CD4-positive, alpha-beta T cell (primary cell): ENCODE measurements at regions not wholly inside any gene's neighbourhood (a gene's known extent, or its start where the extent isn't known, plus 50 kb on each side); places are given as distances from the start of the nearest gene placed in this dataset.

Experiments used
- ATAC-seq: fragments of 200-7000 bp; cut with Tn5 transposase; one replicate; pipeline ENCODE4 v1.10.0; 2022; ENCODE audit warnings: mild to moderate bottlenecking; ENCODE audit not compliant: poor library complexity
- CTCF ChIA-PET: fragments of 350-600 bp; sonication (Branson Sonifier 250); formaldehyde crosslinking; loops from one replicate; lab custom pipeline; 2021; ENCODE audit warnings: antibody characterized with exemption, inconsistent platforms; lab: Charles Lee
- POLR2A ChIA-PET: fragments of 350-600 bp; sonication (Branson Sonifier 250); formaldehyde crosslinking; loops from one replicate; lab custom pipeline; 2021; ENCODE audit warnings: antibody characterized with exemption, inconsistent platforms; lab: Charles Lee
- DNase-seq, 14 experiments: peaks; one replicate each; pipeline ENCODE4 v3.0.0-alpha.2; 2013 to 2020; ENCODE audit warnings: mixed read lengths in 2 of 14
- H3K27ac ChIP-seq, 2 donors: one replicate each; pipeline versions ENCODE4 v1.5.1 to v1.7.0; 2013; ENCODE audit warnings: low read length in 2 of 2, low read depth in 1 of 2, mild to moderate bottlenecking in 1 of 2
- H3K27me3 ChIP-seq, 2 experiments: 1 replicate in 1 of 2; 2 replicates in 1 of 2; pipeline versions ENCODE4 v1.6.1 to v1.7.0; 2013; ENCODE audit warnings: low read length in 2 of 2, control low read depth in 1 of 2, mild to moderate bottlenecking in 1 of 2, moderate library complexity in 1 of 2; ENCODE audit not compliant: insufficient read depth in 2 of 2, control insufficient read depth in 1 of 2
- H3K36me3 ChIP-seq: one replicate; pipeline ENCODE4 v1.6.1; 2013; ENCODE audit warnings: low read length, control low read depth; ENCODE audit not compliant: insufficient read depth
- H3K4me1 ChIP-seq: one replicate; pipeline ENCODE4 v1.6.1; 2013; ENCODE audit warnings: low read length, control low read depth; ENCODE audit not compliant: insufficient read depth
- H3K4me3 ChIP-seq: one replicate; pipeline ENCODE4 v1.5.1; 2013; ENCODE audit warnings: mild to moderate bottlenecking, low read length, moderate library complexity
- H3K9me3 ChIP-seq, 2 experiments: 1 replicate in 1 of 2; 2 replicates in 1 of 2; pipeline versions ENCODE4 v1.6.1 to v1.7.0; 2013; ENCODE audit warnings: low read length in 2 of 2, mild to moderate bottlenecking in 2 of 2, control low read depth in 1 of 2, moderate library complexity in 1 of 2; ENCODE audit not compliant: control insufficient read depth in 1 of 2, insufficient read depth in 1 of 2
- H3K27ac Mint-ChIP-seq: one replicate; pipeline ENCODE4 v1.8.0; 2020; ENCODE audit warnings: mixed read lengths
- H3K27me3 Mint-ChIP-seq: one replicate; pipeline ENCODE4 v1.8.0; 2021; ENCODE audit warnings: mixed read lengths
- H3K36me3 Mint-ChIP-seq: one replicate; pipeline ENCODE4 v1.8.0; 2021; ENCODE audit warnings: low read depth, mixed read lengths
- H3K4me1 Mint-ChIP-seq: one replicate; pipeline ENCODE4 v1.8.0; 2021; ENCODE audit warnings: low read depth, mixed read lengths
- H3K4me3 Mint-ChIP-seq: one replicate; pipeline ENCODE4 v1.8.0; 2020; ENCODE audit warnings: mild to moderate bottlenecking, mixed read lengths
- H3K9me3 Mint-ChIP-seq: one replicate; pipeline ENCODE4 v1.8.0; 2020; ENCODE audit warnings: mixed read lengths
- intact Hi-C, 2 experiments: fragments of 100-400 bp; cut with DNase I in 1 of 2; cut with micrococcal nuclease in 1 of 2; formaldehyde crosslinking; loops; one replicate each; pipeline versions ENCODE4 v1.15.1 to v1.9.0; 2023 to 2025; cut with DNase I, micrococcal nuclease
- TF ChIP-seq, protein P1 (sequence below): fragments of 200-600 bp; IDR thresholded peaks from one replicate; pipeline ENCODE4 v1.8.0; 2022; ENCODE audit warnings: antibody characterized with exemption, mild to moderate bottlenecking

- CTCF ChIA-PET, result interaction anchor here (0.7 kb wide), 1 partner anchor 71 kb away, joined by 3 read pairs; no protein-coding TSS in a partner anchor
- no peak for DNase-seq
- TF ChIP-seq, protein P1, sequence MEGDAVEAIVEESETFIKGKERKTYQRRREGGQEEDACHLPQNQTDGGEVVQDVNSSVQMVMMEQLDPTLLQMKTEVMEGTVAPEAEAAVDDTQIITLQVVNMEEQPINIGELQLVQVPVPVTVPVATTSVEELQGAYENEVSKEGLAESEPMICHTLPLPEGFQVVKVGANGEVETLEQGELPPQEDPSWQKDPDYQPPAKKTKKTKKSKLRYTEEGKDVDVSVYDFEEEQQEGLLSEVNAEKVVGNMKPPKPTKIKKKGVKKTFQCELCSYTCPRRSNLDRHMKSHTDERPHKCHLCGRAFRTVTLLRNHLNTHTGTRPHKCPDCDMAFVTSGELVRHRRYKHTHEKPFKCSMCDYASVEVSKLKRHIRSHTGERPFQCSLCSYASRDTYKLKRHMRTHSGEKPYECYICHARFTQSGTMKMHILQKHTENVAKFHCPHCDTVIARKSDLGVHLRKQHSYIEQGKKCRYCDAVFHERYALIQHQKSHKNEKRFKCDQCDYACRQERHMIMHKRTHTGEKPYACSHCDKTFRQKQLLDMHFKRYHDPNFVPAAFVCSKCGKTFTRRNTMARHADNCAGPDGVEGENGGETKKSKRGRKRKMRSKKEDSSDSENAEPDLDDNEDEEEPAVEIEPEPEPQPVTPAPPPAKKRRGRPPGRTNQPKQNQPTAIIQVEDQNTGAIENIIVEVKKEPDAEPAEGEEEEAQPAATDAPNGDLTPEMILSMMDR, result no peak
- Histone ChIP-seq H3K4me3 (no peak overlapping the region), H3K9me3 (no peaks in the 10 kb centered on the region), H3K4me1 (no peaks in the 10 kb centered on the region), H3K27me3 (no peaks in the 10 kb centered on the region), H3K27ac (no peak overlapping the region), H3K36me3 (no peaks in the 10 kb centered on the region)
- H3K4me1 Mint-ChIP-seq, result no peaks in the 10 kb centered on the region
- H3K9me3 Mint-ChIP-seq, result no peaks in the 10 kb centered on the region
- POLR2A ChIA-PET, result no interaction called here
- no peak overlapping the region for H3K27ac Mint-ChIP-seq
- no peaks in the 10 kb centered on the region for H3K36me3 Mint-ChIP-seq
- no peak for ATAC-seq
- no peaks in the 10 kb centered on the region for H3K27me3 Mint-ChIP-seq
- intact Hi-C loops, result loop anchor here in 1 of 2 experiments (5.0 kb wide), 1 partner anchor 182 kb away; no protein-coding TSS in a partner anchor
- H3K4me3 Mint-ChIP-seq, result no peak overlapping the region
These were observed 61.6 kb upstream of the CDON start for GRCh38 chr11:126124231-126124661.

DNA sequence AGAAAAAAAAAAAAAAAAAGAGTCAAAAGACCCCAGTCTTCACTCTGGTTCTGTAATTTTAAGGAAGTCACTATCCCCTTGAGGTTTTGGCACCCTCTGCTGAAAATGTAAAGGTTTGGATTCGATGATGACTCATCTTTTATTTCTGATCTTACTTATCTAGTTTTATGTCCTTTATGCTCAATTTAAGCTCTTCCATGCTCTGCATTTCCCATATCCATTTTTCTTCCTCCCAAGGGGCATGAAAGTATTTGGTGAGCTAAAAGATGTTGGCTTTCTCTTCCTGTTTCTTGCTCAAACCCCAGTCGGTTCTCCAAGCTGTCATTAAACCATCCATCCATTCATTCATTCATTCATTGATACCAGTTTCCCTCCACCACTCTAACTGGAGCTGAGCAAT is 61.0 kb upstream of the CDON start:
- no peaks in the 10 kb centered on the region for H3K4me1 Mint-ChIP-seq
- Histone ChIP-seq H3K4me1 (no peaks in the 10 kb centered on the region), H3K27ac (no peak overlapping the region), H3K4me3 (no peak overlapping the region), H3K27me3 (no peaks in the 10 kb centered on the region), H3K9me3 (no peaks in the 10 kb centered on the region), H3K36me3 (no peaks in the 10 kb centered on the region)
- H3K36me3 Mint-ChIP-seq, result no peaks in the 10 kb centered on the region
- TF ChIP-seq, protein P1, result no peak
- POLR2A ChIA-PET, result no interaction called here
- intact Hi-C loops, result loop anchor here in 1 of 2 experiments (5.0 kb wide), 1 partner anchor 181 kb away; no protein-coding TSS in a partner anchor
- CTCF ChIA-PET, result interaction anchor here (0.7 kb wide), 2 partner anchors 70 to 196 kb away, joined by 3 read pairs; no protein-coding TSS in a partner anchor
- no peaks in the 10 kb centered on the region for H3K9me3 Mint-ChIP-seq
- H3K27ac Mint-ChIP-seq, result no peak overlapping the region
- no peak for DNase-seq
- no peaks in the 10 kb centered on the region for H3K27me3 Mint-ChIP-seq
- H3K4me3 Mint-ChIP-seq, result no peak overlapping the region
- ATAC-seq, result no peak

GRCh38 chr11:126122863-126123262 is 60.2 kb upstream of the CDON start:
- no peak for ATAC-seq
- no peak overlapping the region for H3K27ac Mint-ChIP-seq
- POLR2A ChIA-PET, result no interaction called here

More at GRCh38 chr11:126122863-126123262, 60.2 kb upstream of the CDON start:
- no peaks in the 10 kb centered on the region for H3K36me3 Mint-ChIP-seq
- no peaks in the 10 kb centered on the region for H3K9me3 Mint-ChIP-seq
- Histone ChIP-seq H3K27me3 (no peaks in the 10 kb centered on the region), H3K27ac (no peak overlapping the region), H3K36me3 (no peaks in the 10 kb centered on the region), H3K4me1 (no peaks in the 10 kb centered on the region), H3K9me3 (no peaks in the 10 kb centered on the region), H3K4me3 (no peak overlapping the region)
- no peak overlapping the region for H3K4me3 Mint-ChIP-seq
- no peak for DNase-seq
- H3K4me1 Mint-ChIP-seq, result no peaks in the 10 kb centered on the region
- H3K27me3 Mint-ChIP-seq, result no peaks in the 10 kb centered on the region
- TF ChIP-seq, protein P1, result no peak
- CTCF ChIA-PET, result interaction anchor here (0.7 kb wide), 1 partner anchor 195 kb away, joined by 3 read pairs; no protein-coding TSS in a partner anchor
- intact Hi-C loops, result loop anchor here in 1 of 2 experiments (5.0 kb wide), 1 partner anchor 181 kb away; no protein-coding TSS in a partner anchor
